ENCODE measurements at regions not wholly inside any gene's neighbourhood (a gene's known extent, or its start where the extent isn't known, plus 50 kb on each side); places are given as distances from the start of the nearest gene placed in this dataset.

- H3K36me3 ChIP-seq (ENCODE audit: low read depth, low read length), result no peaks in the 10 kb centered on the region
- ATAC-seq, result no peak
- BruUV-seq (replicated peaks), result no TSS peak
These were observed 590.9 kb upstream of the MGMT start for GRCh38 chr10:128875956-128876736.

GRCh38 chr10:128877141-128877540, 589.9 kb upstream of the MGMT start:
- H3K4me1 ChIP-seq (ENCODE audit: insufficient read depth, low read length), result no peaks in the 10 kb centered on the region
- no TSS peak for BruUV-seq (replicated peaks)
- H2AFZ ChIP-seq (ENCODE audit: low read length), result no peak overlapping the region
- no peaks in the 10 kb centered on the region for H3F3A ChIP-seq (ENCODE audit: low read length, unreplicated experiment)
- no peak for TF ChIP-seq CTCF (conservative IDR thresholded peaks at IDR 0.05; ENCODE audit: low read depth, low read length)
- TF ChIP-seq EZH2 (IDR thresholded peaks at IDR 0.05; ENCODE audit: low read length, unreplicated experiment), result no peak
- H3K27ac ChIP-seq (ENCODE audit: low read length), result no peak overlapping the region
- CTCF ChIA-PET, result no interaction called here
- intact Hi-C loops (cut with micrococcal nuclease), result no loop called here
- H3K36me3 ChIP-seq (ENCODE audit: low read depth, low read length), result no peaks in the 10 kb centered on the region
- H3K4me3 ChIP-seq (ENCODE audit: low read length), result no peak overlapping the region
- no peaks in the 10 kb centered on the region for H3K9me3 ChIP-seq (ENCODE audit: low read length)
- ATAC-seq, result no peak
- POLR2A ChIA-PET (ENCODE audit: unreplicated experiment), result no interaction called here
- no peak for DNase-seq
- H3K9me2 ChIP-seq (replicated peaks; ENCODE audit: low read length), result no peaks in the 10 kb centered on the region
- no peaks in the 10 kb centered on the region for H3K79me2 ChIP-seq (ENCODE audit: low read length)
- H3K9ac ChIP-seq (ENCODE audit: low read length), result no peak overlapping the region
- no peaks in the 10 kb centered on the region for H3K27me3 ChIP-seq (ENCODE audit: low read length)
- no peaks in the 10 kb centered on the region for H4K20me1 ChIP-seq (ENCODE audit: low read length)
- no peak overlapping the region for H3K4me2 ChIP-seq (ENCODE audit: low read length)

More at GRCh38 chr10:128875956-128876736, 590.9 kb upstream of the MGMT start:
- Histone ChIP-seq H3F3A (ENCODE audit: low read length, unreplicated experiment) (no peaks in the 10 kb centered on the region), H3K9me2 (replicated peaks; ENCODE audit: low read length) (no peaks in the 10 kb centered on the region), H3K4me3 (ENCODE audit: low read length) (no peak overlapping the region), H2AFZ (ENCODE audit: low read length) (no peak overlapping the region), H3K79me2 (ENCODE audit: low read length) (no peaks in the 10 kb centered on the region), H4K20me1 (ENCODE audit: low read length) (no peaks in the 10 kb centered on the region), H3K9ac (ENCODE audit: low read length) (no peak overlapping the region), H3K9me3 (ENCODE audit: low read length) (no peaks in the 10 kb centered on the region), H3K4me2 (ENCODE audit: low read length) (no peak overlapping the region), H3K27ac (ENCODE audit: low read length) (no peak overlapping the region), H3K27me3 (ENCODE audit: low read length) (no peaks in the 10 kb centered on the region), H3K4me1 (ENCODE audit: insufficient read depth, low read length) (no peaks in the 10 kb centered on the region)
- no peak for DNase-seq
- TF ChIP-seq EZH2 (IDR thresholded peaks at IDR 0.05; ENCODE audit: low read length, unreplicated experiment) (no peak), CTCF (conservative IDR thresholded peaks at IDR 0.05; ENCODE audit: low read depth, low read length) (no peak)
- CTCF ChIA-PET, result no interaction called here
- intact Hi-C loops (cut with micrococcal nuclease), result no loop called here
- POLR2A ChIA-PET (ENCODE audit: unreplicated experiment), result no interaction called here

- Histone ChIP-seq H3K27ac (ENCODE audit: low read length) (no peak overlapping the region), H2AFZ (ENCODE audit: low read length) (no peak overlapping the region), H3K9ac (ENCODE audit: low read length) (no peak overlapping the region), H3K27me3 (ENCODE audit: low read length) (no peaks in the 10 kb centered on the region), H3F3A (ENCODE audit: low read length, unreplicated experiment) (no peaks in the 10 kb centered on the region), H3K36me3 (ENCODE audit: low read depth, low read length) (no peaks in the 10 kb centered on the region), H3K4me2 (ENCODE audit: low read length) (no peak overlapping the region), H3K4me1 (ENCODE audit: insufficient read depth, low read length) (no peaks in the 10 kb centered on the region), H3K79me2 (ENCODE audit: low read length) (no peaks in the 10 kb centered on the region), H3K9me2 (replicated peaks; ENCODE audit: low read length) (no peaks in the 10 kb centered on the region), H4K20me1 (ENCODE audit: low read length) (no peaks in the 10 kb centered on the region), H3K4me3 (ENCODE audit: low read length) (no peak overlapping the region), H3K9me3 (ENCODE audit: low read length) (no peaks in the 10 kb centered on the region)
- POLR2A ChIA-PET (ENCODE audit: unreplicated experiment), result no interaction called here
- ATAC-seq (no peak), DNase-seq (no peak)
- BruUV-seq (replicated peaks), result no TSS peak
- intact Hi-C loops (cut with micrococcal nuclease), result no loop called here
- TF ChIP-seq CTCF (conservative IDR thresholded peaks at IDR 0.05; ENCODE audit: low read depth, low read length), result no peak
- TF ChIP-seq EZH2phosphoT487 (IDR thresholded peaks at IDR 0.05; ENCODE audit: borderline replicate concordance, low read length), result no peak
- no peak for TF ChIP-seq EZH2 (IDR thresholded peaks at IDR 0.05; ENCODE audit: low read length, unreplicated experiment)
- CTCF ChIA-PET, result interaction anchor here (0.7 kb wide), 1 partner anchor 1309 kb away, joined by 3 read pairs; no protein-coding TSS in a partner anchor
These were observed 589.1 kb upstream of the MGMT start for GRCh38 chr10:128877936-128878335.

Data from PC-3 (cell line).